Eye (tissue), 1 donor: ENCODE measurements at regions not wholly inside any gene's neighbourhood (a gene's known extent, or its start where the extent isn't known, plus 50 kb on each side); places are given as distances from the start of the nearest gene placed in this dataset.
A peak's percentile ranks its signal among the peaks of the same experiment; 100 is the strongest.

Experiments used
- DNase-seq: peaks from one replicate; pipeline ENCODE4 v3.0.0-alpha.2; 2015

DNA sequence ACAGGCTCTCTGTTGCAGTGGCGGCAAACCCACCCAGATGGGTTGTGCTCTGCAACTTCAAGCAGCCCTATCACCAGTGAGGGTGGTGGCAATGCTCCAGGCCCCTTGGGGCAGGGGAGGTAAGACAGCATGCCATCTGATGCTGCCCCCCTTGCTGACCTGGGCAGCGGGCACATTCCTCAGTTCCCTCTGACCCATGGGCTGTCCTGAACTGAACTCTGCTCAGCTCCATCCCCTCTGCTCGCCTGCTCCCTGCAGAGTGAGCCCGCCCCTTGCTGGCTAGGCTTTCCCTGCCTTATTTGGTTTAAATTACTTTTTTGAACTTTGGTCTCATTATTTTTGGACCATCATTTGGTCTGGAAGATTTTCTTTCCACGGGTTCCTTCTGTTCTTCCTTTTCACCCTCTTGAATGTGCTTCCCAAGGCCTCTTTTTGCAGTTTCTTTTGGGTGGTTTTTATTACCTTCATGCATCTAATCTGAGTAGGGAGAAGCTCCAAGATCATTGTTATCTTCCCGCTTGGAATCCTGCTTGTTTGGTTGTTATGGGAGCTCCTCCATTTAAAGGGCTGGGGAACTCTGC, 565.4 kb downstream of the TNS1 start:
- no peak for DNase-seq

DNA sequence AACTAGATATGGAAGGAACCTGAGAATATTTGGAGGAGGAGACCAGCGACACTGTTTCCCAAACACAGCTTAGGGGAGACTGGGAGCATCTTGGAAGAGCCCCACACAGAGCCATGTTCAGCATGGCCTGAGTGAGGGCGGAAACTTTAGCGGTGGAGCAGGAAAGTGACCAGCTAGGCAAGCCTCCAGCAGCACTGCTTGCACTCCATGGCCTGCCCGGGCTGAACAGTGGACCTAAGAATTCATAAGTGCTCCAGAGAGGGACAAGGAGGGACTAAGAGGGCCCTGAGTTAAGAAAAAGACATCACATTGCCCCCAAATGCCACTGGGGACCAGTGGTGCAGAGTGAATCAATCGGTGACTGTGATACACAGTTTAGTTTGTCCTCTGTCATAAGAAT, 566.4 kb downstream of the TNS1 start:
- DNase-seq: no peak

DNA sequence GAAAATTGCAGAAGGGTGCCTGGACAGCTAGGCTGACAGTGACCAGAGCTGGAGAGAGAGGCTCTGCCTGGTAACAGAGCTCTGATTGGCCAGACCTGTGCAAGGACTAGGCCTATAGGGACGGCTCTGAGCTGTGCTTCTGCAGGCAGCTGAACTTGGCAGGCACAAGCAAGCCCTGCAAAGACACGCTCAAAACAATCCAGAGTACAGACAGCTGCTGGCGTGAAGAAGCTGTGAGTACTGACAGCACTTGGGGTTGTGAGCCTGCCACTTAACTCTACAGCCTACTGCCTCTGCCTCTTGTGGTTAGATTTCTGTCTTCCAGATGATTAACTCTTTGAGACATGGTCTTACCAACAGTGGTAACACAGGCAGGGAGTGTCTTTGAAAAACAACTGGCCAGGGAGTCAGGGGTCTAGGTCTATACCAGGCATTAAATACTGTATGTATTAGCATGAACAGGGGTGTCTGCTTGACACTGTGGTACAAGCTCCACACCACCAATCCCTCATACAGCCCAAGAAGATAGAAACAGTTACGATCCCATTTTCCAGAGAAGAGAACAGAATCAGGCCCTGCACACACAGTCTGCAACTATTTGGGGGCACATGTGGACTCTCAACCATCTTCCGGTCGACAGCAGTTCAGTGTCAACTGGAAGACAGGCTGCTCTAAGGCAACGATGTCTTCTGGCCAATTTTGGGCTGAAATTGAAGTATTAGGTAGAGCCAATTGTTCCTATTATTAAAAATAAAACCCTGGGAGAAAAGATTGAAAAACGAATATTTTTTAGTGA, 568.4 kb downstream of the TNS1 start:
- peak; percentile 97 for DNase-seq

GRCh38 chr2:217433522-217433921, 569.3 kb downstream of the TNS1 start:
- peak; percentile 66 for DNase-seq

- DNase-seq: no peak
These were observed 571.1 kb downstream of the TNS1 start for GRCh38 chr2:217431577-217432269.

- DNase-seq: no peak
These were observed 571.2 kb upstream of the TNP1 start for GRCh38 chr2:217430916-217431576.

DNA sequence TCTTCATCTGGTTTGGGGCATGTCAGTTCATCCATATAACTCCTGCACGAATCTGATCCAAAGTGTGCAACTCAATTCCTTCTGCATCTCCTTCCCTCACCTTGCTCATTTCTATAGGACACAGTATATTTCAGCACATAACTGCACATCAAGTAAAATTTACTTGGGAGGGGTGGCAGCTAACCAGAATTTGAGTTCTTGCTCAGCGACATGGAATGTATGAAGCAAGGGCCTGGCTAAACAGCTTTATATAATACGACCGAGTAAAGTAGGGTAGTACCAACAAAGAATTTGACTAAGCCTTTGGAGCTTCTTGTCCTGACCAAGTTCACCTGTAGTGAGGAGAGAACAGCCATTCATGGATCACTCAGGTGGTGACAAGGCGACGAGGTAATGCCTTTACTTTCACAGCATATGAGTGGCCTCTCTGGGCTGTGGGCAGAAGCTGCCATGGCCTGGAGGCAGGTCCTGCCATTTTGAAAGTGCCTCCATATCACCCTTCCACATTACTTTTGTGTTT, 570.2 kb upstream of the TNP1 start:
- no peak for DNase-seq

GRCh38 chr2:217421834-217422233, 562.0 kb upstream of the TNP1 start:
- DNase-seq: no peak

DNA sequence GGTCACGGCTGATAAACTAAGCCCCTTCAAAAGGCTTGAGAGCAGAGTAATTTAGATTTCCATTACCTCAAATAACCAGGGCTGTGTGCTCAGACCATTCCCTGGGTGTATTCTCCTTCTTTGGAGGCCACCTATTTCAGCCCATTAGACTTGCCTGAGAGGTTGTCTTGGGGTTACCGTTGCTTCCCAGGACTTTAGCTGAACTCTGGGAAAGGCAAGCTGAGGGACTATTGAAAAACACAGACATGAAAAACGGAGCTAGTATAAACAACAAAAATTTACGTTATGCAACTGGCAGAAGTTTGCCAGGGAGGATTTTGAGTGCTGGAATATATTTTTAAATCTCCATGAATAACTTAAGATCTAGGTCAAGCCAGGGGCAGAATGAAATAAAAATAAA, 561.0 kb upstream of the TNP1 start:
- no peak for DNase-seq

DNA sequence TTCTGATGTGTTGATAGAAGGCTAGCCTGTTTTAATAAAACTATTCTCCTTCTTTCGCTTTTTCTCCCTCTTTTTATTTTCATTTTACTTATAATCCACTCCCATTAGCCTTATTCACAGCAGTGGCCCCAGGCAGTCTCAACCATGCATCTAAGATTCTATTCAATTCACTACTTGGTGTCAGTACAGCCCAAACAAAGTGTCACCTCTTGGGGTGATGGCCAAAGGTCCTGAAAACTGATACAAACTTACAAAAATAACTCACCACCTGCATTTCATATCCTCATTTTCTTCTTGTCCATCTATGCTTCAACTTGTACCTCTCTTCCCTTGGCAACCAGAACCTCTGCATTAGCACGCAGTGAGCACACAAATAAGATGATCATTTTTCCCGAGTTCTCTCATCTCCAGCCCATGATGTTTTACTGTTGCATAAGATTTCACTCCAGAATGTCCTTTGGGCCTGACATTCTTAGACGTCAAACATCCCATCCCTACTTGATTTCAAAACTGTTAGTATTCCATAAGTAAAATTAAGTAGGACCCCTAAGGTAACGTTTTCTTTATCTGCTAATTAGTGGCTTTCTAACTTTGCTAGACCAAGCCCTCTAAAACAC, 559.3 kb upstream of the TNP1 start:
- DNase-seq: no peak

DNA sequence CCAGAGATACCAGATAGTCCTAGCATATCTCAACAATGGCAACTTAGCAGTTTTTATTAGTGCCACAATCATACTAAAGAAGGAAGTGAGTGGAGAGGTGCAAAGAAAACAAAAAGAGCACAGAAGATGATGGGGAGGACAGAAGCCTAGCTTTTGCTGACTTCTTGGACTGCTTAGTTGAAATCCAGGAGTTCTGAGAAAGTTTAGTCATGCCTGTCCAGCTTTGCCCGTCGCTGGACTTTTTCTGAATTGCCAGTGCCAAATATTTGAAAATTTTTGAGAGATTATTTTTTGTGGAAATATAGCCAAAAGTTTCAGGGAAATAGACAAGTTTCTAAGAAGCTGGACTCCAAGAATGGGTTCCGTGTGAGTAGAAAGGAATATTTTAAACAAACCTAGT, 558.7 kb upstream of the TNP1 start:
- DNase-seq: no peak

GRCh38 chr2:217418090-217418489, 558.2 kb upstream of the TNP1 start:
- DNase-seq: no peak

- DNase-seq: no peak
These were observed 557.7 kb upstream of the TNP1 start for GRCh38 chr2:217417536-217417935.

DNA sequence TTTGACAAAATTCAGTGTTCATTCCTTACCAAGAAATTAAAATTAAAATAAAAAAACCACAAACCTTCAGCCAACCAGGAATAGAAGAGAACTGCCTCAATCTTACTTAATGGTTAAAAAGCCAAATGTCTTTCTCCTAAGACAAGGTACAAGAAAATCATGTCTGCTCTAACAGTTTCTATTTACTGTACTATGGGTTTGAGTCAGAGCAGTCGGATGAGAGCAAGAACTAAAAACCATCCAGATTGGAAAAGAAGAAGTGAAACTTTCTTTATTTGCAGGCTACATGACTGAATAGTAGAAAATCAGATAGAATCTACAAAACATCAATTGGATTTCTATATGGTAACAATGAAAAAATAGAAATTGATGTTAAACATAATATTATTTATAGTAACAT, 555.5 kb upstream of the TNP1 start:
- DNase-seq: no peak

DNA sequence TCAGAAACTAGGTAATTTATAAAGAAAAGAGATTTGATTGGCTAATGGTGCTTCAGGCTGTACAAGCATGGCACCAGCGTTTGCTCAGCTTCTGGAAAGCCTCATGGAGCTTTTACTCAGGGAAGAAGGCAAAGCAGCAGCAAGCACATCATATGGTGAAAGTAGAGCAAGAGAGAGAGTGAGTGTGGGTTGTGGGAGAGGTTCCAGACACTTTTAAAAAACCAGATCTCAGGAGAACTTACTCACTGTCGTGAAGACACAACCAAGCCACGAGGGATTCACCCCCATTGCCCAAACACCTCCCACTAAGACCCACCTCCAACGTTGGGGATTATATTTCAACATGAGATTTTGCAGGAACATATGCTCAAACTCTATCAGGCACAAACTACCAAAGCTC, 554.6 kb upstream of the TNP1 start:
- no peak for DNase-seq

GRCh38 chr2:217413193-217413592, 553.3 kb upstream of the TNP1 start:
- no peak for DNase-seq

GRCh38 chr2:217412721-217413120, 552.9 kb upstream of the TNP1 start:
- no peak for DNase-seq

DNA sequence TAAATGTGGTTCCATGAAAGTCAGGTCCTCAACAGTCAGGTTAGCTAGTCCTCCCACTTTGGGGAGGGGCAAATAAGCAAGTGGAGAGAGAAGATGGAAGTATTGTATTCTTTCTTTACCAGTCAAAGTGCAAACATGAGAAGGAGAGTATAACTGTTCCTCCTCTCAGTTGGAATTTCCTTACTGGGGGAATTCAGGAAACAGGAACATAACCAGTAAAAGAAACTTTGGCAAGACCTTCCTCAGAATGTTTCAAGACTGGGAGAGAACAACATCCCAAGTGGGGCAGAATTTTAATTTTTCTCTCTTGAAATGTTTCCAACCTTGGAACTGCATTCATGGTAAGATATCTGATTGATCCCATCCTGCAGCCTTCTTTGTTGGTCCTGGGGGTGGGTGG, 552.4 kb upstream of the TNP1 start:
- no peak for DNase-seq

GRCh38 chr2:217410681-217410960, 550.8 kb upstream of the TNP1 start:
- DNase-seq: no peak

- no peak for DNase-seq
These were observed 550.3 kb upstream of the TNP1 start for GRCh38 chr2:217409949-217410680.

DNA sequence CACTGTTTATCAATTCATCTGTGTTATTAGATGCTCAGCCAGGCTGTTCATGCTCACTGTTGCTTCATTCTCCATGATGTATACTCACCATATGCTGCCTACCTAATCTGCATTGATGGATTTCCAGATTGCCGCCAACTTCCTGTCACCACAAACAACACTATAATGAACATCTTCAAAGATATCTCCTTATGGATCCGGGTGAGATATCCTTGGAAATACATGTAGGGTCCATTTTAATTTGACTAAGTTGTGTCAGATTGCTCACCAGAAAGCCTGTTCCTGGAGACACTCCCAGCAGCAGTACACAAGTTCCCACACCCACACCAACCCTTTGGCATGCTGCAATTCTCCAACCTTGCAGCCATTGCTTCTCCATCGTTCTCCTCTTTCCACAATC, 547.5 kb upstream of the TNP1 start:
- no peak for DNase-seq

DNA sequence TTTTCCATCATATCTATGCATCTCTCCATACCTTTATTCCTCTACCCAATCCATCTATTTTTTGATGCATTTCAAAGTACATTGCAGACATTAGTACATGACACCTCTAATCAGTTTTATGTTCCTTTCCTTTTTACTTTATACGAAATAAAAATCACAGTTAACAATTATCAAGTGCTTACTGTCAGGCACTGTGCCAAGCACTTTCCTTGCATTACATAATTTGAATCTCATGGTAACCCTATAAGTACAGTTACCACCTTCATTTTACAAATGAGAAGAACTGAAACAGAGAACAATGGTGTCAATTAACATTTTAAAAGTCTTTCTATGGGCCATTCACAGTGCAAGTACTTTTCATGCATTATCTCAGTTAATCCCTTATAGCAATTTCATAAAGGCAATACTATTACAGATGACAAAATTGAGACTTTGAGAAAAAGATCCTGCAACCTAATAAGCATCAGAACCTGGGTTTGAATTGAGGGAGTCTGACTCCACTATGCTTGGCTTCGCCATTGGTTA, 544.4 kb upstream of the TNP1 start:
- DNase-seq: no peak
